CD4-positive, alpha-beta T cell (primary cell): ENCODE measurements at regions not wholly inside any gene's neighbourhood (a gene's known extent, or its start where the extent isn't known, plus 50 kb on each side); places are given as distances from the start of the nearest gene placed in this dataset.

Experiments
- ATAC-seq: fragments of 200-7000 bp; cut with Tn5 transposase; one replicate; pipeline ENCODE4 v1.10.0; 2022; ENCODE audit warnings: mild to moderate bottlenecking; ENCODE audit not compliant: poor library complexity
- CTCF ChIA-PET: fragments of 350-600 bp; sonication (Branson Sonifier 250); formaldehyde crosslinking; loops from one replicate; lab custom pipeline; 2021; ENCODE audit warnings: antibody characterized with exemption, inconsistent platforms; lab: Charles Lee
- POLR2A ChIA-PET: fragments of 350-600 bp; sonication (Branson Sonifier 250); formaldehyde crosslinking; loops from one replicate; lab custom pipeline; 2021; ENCODE audit warnings: antibody characterized with exemption, inconsistent platforms; lab: Charles Lee
- DNase-seq, 14 experiments: peaks; one replicate each; pipeline ENCODE4 v3.0.0-alpha.2; 2013 to 2020; ENCODE audit warnings: mixed read lengths in 2 of 14
- H3K27ac ChIP-seq, 2 donors: one replicate each; pipeline versions ENCODE4 v1.5.1 to v1.7.0; 2013; ENCODE audit warnings: low read length in 2 of 2, low read depth in 1 of 2, mild to moderate bottlenecking in 1 of 2
- H3K27me3 ChIP-seq, 2 experiments: 1 replicate in 1 of 2; 2 replicates in 1 of 2; pipeline versions ENCODE4 v1.6.1 to v1.7.0; 2013; ENCODE audit warnings: low read length in 2 of 2, control low read depth in 1 of 2, mild to moderate bottlenecking in 1 of 2, moderate library complexity in 1 of 2; ENCODE audit not compliant: insufficient read depth in 2 of 2, control insufficient read depth in 1 of 2
- H3K36me3 ChIP-seq: one replicate; pipeline ENCODE4 v1.6.1; 2013; ENCODE audit warnings: low read length, control low read depth; ENCODE audit not compliant: insufficient read depth
- H3K4me1 ChIP-seq: one replicate; pipeline ENCODE4 v1.6.1; 2013; ENCODE audit warnings: low read length, control low read depth; ENCODE audit not compliant: insufficient read depth
- H3K4me3 ChIP-seq: one replicate; pipeline ENCODE4 v1.5.1; 2013; ENCODE audit warnings: mild to moderate bottlenecking, low read length, moderate library complexity
- H3K9me3 ChIP-seq, 2 experiments: 1 replicate in 1 of 2; 2 replicates in 1 of 2; pipeline versions ENCODE4 v1.6.1 to v1.7.0; 2013; ENCODE audit warnings: low read length in 2 of 2, mild to moderate bottlenecking in 2 of 2, control low read depth in 1 of 2, moderate library complexity in 1 of 2; ENCODE audit not compliant: control insufficient read depth in 1 of 2, insufficient read depth in 1 of 2
- H3K27ac Mint-ChIP-seq: one replicate; pipeline ENCODE4 v1.8.0; 2020; ENCODE audit warnings: mixed read lengths
- H3K27me3 Mint-ChIP-seq: one replicate; pipeline ENCODE4 v1.8.0; 2021; ENCODE audit warnings: mixed read lengths
- H3K36me3 Mint-ChIP-seq: one replicate; pipeline ENCODE4 v1.8.0; 2021; ENCODE audit warnings: low read depth, mixed read lengths
- H3K4me1 Mint-ChIP-seq: one replicate; pipeline ENCODE4 v1.8.0; 2021; ENCODE audit warnings: low read depth, mixed read lengths
- H3K4me3 Mint-ChIP-seq: one replicate; pipeline ENCODE4 v1.8.0; 2020; ENCODE audit warnings: mild to moderate bottlenecking, mixed read lengths
- H3K9me3 Mint-ChIP-seq: one replicate; pipeline ENCODE4 v1.8.0; 2020; ENCODE audit warnings: mixed read lengths
- CTCF ChIP-seq: fragments of 200-600 bp; IDR thresholded peaks from one replicate; pipeline ENCODE4 v1.8.0; 2022; ENCODE audit warnings: antibody characterized with exemption, mild to moderate bottlenecking
- intact Hi-C, 2 experiments: fragments of 100-400 bp; cut with DNase I in 1 of 2; cut with micrococcal nuclease in 1 of 2; formaldehyde crosslinking; loops; one replicate each; pipeline versions ENCODE4 v1.15.1 to v1.9.0; 2023 to 2025; cut with DNase I, micrococcal nuclease

GRCh38 chr5:82799361-82800077 lies 277.7 kb downstream of the TMEM167A start:
- no peaks in the 10 kb centered on the region for H3K27me3 Mint-ChIP-seq
- no peaks in the 10 kb centered on the region for H3K4me1 Mint-ChIP-seq
- no peaks in the 10 kb centered on the region for H3K4me1 ChIP-seq
- no peak for DNase-seq
- intact Hi-C loops = loop anchor here in 1 of 2 experiments (10.0 kb wide), 1 partner anchor 765 kb away; no protein-coding TSS in a partner anchor
- no peak for ATAC-seq
- no peak overlapping the region for H3K27ac ChIP-seq
- no peaks in the 10 kb centered on the region for H3K36me3 ChIP-seq
- no peaks in the 10 kb centered on the region for H3K9me3 Mint-ChIP-seq
- no peak overlapping the region for H3K4me3 Mint-ChIP-seq
- no peaks in the 10 kb centered on the region for H3K9me3 ChIP-seq
- TF ChIP-seq CTCF = no peak
- POLR2A ChIA-PET = no interaction called here
- CTCF ChIA-PET = no interaction called here
- no peak overlapping the region for H3K4me3 ChIP-seq
- no peak overlapping the region for H3K27ac Mint-ChIP-seq
- peaks cover 0 to 6% of the 10 kb centered on the region in 2 experiments for H3K27me3 ChIP-seq
- H3K36me3 Mint-ChIP-seq = no peaks in the 10 kb centered on the region

GRCh38 chr5:82798676-82799075 lies 278.5 kb downstream of the TMEM167A start:
- no peak overlapping the region for H3K27ac ChIP-seq
- Mint-ChIP-seq H3K9me3 (no peaks in the 10 kb centered on the region), H3K27me3 (no peaks in the 10 kb centered on the region), H3K36me3 (no peaks in the 10 kb centered on the region), H3K27ac (no peak overlapping the region), H3K4me1 (no peaks in the 10 kb centered on the region), H3K4me3 (no peak overlapping the region)
- ATAC-seq (no peak), DNase-seq (no peak)
- H3K4me3 ChIP-seq = no peak overlapping the region
- ChIA-PET CTCF (no interaction called here), POLR2A (no interaction called here)
- no peak for TF ChIP-seq CTCF
- H3K27me3 ChIP-seq = peaks cover 0 to 6% of the 10 kb centered on the region in 2 experiments
- no peaks in the 10 kb centered on the region for H3K9me3 ChIP-seq
- no peaks in the 10 kb centered on the region for H3K36me3 ChIP-seq
- intact Hi-C loops = loop anchor here in 1 of 2 experiments (10.0 kb wide), 1 partner anchor 766 kb away; no protein-coding TSS in a partner anchor
- H3K4me1 ChIP-seq = no peaks in the 10 kb centered on the region

GRCh38 chr5:82796643-82797416 lies 280.4 kb downstream of the TMEM167A start:
- intact Hi-C loops = loop anchor here in 1 of 2 experiments (10.0 kb wide), 1 partner anchor 768 kb away; no protein-coding TSS in a partner anchor
- DNase-seq = no peak
- TF ChIP-seq CTCF = no peak

More at GRCh38 chr5:82796643-82797416, 280.4 kb downstream of the TMEM167A start:
- CTCF ChIA-PET = no interaction called here
- H3K27ac Mint-ChIP-seq = no peak overlapping the region
- H3K27me3 ChIP-seq = peaks cover 0 to 6% of the 10 kb centered on the region in 2 experiments
- H3K27me3 Mint-ChIP-seq = no peaks in the 10 kb centered on the region
- no peaks in the 10 kb centered on the region for H3K36me3 ChIP-seq
- H3K4me1 Mint-ChIP-seq = no peaks in the 10 kb centered on the region
- H3K36me3 Mint-ChIP-seq = no peaks in the 10 kb centered on the region
- ATAC-seq = no peak
- no peak overlapping the region for H3K4me3 Mint-ChIP-seq
- H3K4me3 ChIP-seq = no peak overlapping the region
- no peaks in the 10 kb centered on the region for H3K9me3 ChIP-seq
- POLR2A ChIA-PET = no interaction called here
- H3K27ac ChIP-seq = no peak overlapping the region
- no peaks in the 10 kb centered on the region for H3K9me3 Mint-ChIP-seq
- no peaks in the 10 kb centered on the region for H3K4me1 ChIP-seq
